22Rv1 (cell line): ENCODE measurements at regions not wholly inside any gene's neighbourhood (a gene's known extent, or its start where the extent isn't known, plus 50 kb on each side); places are given as distances from the start of the nearest gene placed in this dataset.

Source experiments
- H3K27ac ChIP-seq: fragments of 450-650 bp; 2 replicates; pipeline ENCODE4 v1.5.1; 2017
- CTCF ChIP-seq: fragments of 450-650 bp; IDR thresholded peaks from 2 replicates; pipeline ENCODE4 v1.5.1; 2017; ENCODE audit warnings: mild to moderate bottlenecking
- ZFX ChIP-seq: fragments of 450-650 bp; IDR thresholded peaks from 2 replicates; pipeline ENCODE4 v1.6.1; 2017; ENCODE audit warnings: antibody characterized with exemption, borderline replicate concordance

GRCh38 chr1:214837376-214837775, 234.4 kb downstream of the CENPF start:
- no peak for TF ChIP-seq CTCF
- no peak for TF ChIP-seq ZFX
- H3K27ac ChIP-seq, result no peak overlapping the region

- no peak overlapping the region for H3K27ac ChIP-seq
- no peak for TF ChIP-seq CTCF
- no peak for TF ChIP-seq ZFX
Measured at GRCh38 chr1:214838351-214838750, 235.4 kb downstream of the CENPF start.

GRCh38 chr1:214840356-214840755, 237.4 kb downstream of the CENPF start:
- TF ChIP-seq ZFX, result no peak
- no peak for TF ChIP-seq CTCF
- no peak overlapping the region for H3K27ac ChIP-seq

GRCh38 chr1:214842856-214843255, 239.7 kb upstream of the KCNK2 start:
- no peak overlapping the region for H3K27ac ChIP-seq
- TF ChIP-seq CTCF (no peak), ZFX (no peak)

- TF ChIP-seq ZFX (no peak), CTCF (no peak)
- H3K27ac ChIP-seq, result no peak overlapping the region
Measured at GRCh38 chr1:214843281-214843680, 239.3 kb upstream of the KCNK2 start.

- no peak overlapping the region for H3K27ac ChIP-seq
- TF ChIP-seq ZFX, result no peak
- no peak for TF ChIP-seq CTCF
Measured at GRCh38 chr1:214844319-214844718, 238.2 kb upstream of the KCNK2 start.

- H3K27ac ChIP-seq, result no peak overlapping the region
- TF ChIP-seq ZFX (no peak), CTCF (no peak)
Measured at GRCh38 chr1:214846276-214846675, 236.3 kb upstream of the KCNK2 start.
